ENCODE measurements at regions not wholly inside any gene's neighbourhood (a gene's known extent, or its start where the extent isn't known, plus 50 kb on each side); places are given as distances from the start of the nearest gene placed in this dataset.

DNA sequence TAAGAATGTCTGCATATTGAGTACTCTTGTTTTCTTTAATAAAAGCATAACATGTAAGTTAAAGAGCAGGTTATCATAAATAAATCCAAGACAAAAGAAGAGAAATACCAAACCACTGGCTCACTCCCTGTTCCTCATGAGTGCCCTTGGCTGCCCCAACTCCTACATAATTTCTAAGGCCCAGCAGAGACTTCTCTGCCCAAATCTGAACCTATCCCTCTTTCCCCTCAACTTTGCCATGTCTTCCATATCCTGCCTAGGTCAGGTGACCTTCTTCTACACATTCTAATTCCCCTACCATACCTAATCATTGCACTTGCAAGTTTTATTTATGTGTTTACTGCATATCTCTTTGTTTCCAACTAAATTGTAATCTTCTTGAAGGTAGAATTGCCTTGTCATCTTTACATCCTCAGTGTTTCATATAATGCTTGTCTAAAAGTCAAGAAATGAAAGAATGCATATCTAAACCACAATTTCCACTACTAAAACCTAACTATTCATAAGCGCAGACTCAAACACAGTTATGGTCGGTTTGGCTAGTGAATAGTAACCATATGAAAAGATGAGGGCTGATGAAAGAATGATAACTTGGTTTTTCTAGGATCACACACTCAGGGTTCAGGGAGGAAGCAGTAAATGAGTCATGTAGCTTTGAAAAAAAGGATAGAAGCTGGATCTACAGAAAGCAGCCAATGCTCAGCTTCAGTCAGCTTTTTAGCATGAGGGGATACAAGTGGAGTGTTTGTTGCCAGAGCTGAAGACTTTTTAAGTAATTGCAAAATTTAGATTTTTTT is 53.3 kb upstream of the EYA4 start:
- Histone ChIP-seq H3K4me1 (ENCODE audit: control insufficient read depth in 1 of 2, insufficient read depth in 2 of 2, low read length in 2 of 2) (no peaks in the 10 kb centered on the region), H3K9me3 (ENCODE audit: control insufficient read depth in 1 of 2, low read length in 2 of 2) (no peaks in the 10 kb centered on the region), H3K36me3 (ENCODE audit: control insufficient read depth in 1 of 2, insufficient read depth in 2 of 2, low read length in 2 of 2) (no peaks in the 10 kb centered on the region), H3K4me3 (ENCODE audit: low read depth in 1 of 2, low read length in 2 of 2) (no peak overlapping the region), H3K27me3 (ENCODE audit: low read depth, low read length) (no peaks in the 10 kb centered on the region), H3K27ac (ENCODE audit: low read length) (no peak overlapping the region)

DNA sequence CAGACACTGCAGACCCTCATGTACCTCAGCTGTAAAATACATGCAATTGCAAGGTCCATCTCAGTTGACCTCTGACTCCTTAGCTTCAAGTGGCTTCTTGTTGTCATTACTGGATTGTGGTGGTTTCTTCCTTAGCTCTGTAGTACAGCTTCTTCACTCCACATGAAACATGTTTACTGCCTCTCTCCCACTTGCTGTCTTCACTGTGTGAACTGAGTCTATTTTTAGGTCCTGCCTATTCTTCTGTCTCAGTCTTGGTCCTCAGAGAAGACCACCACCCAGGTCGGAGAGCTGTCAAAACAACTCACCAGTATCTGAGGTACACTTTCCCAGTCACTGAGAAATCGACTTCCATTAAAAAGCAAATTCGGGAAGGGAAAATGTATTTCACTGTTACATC is 50.2 kb upstream of the EYA4 start:
- H3K4me1 ChIP-seq (ENCODE audit: control insufficient read depth in 1 of 2, insufficient read depth in 2 of 2, low read length in 2 of 2) = no peaks in the 10 kb centered on the region
- H3K27me3 ChIP-seq (ENCODE audit: low read depth, low read length) = no peaks in the 10 kb centered on the region
- H3K27ac ChIP-seq (ENCODE audit: low read length) = no peak overlapping the region
- H3K36me3 ChIP-seq (ENCODE audit: control insufficient read depth in 1 of 2, insufficient read depth in 2 of 2, low read length in 2 of 2) = no peaks in the 10 kb centered on the region
- H3K9me3 ChIP-seq (ENCODE audit: control insufficient read depth in 1 of 2, low read length in 2 of 2) = no peaks in the 10 kb centered on the region
- no peak overlapping the region for H3K4me3 ChIP-seq (ENCODE audit: low read depth in 1 of 2, low read length in 2 of 2)

DNA sequence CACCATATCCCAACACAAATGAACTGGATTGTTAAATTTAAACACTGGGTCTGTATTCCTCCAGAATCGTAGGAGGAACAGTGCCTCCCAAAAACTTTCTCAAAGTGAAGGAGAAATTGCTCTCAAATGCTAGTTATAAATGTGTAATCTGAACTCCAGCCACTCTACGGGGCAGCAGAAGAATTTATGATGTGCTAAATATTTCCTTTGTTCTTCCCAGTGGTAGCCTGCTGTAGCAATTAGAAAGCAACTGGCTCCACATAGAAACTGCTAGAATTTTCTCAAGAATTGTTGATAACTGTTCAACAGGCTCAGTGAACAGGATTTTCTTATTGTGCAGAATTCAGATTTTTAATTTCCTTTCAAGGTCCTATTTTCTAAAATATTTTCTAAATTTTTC is 49.8 kb upstream of the EYA4 start:
- Histone ChIP-seq H3K27ac (ENCODE audit: low read length) (no peak overlapping the region), H3K36me3 (ENCODE audit: control insufficient read depth in 1 of 2, insufficient read depth in 2 of 2, low read length in 2 of 2) (no peaks in the 10 kb centered on the region), H3K27me3 (ENCODE audit: low read depth, low read length) (no peaks in the 10 kb centered on the region)

More for the DNA sequence above, 49.8 kb upstream of the EYA4 start:
- Histone ChIP-seq H3K4me1 (ENCODE audit: control insufficient read depth in 1 of 2, insufficient read depth in 2 of 2, low read length in 2 of 2) (no peaks in the 10 kb centered on the region), H3K4me3 (ENCODE audit: low read depth in 1 of 2, low read length in 2 of 2) (no peak overlapping the region), H3K9me3 (ENCODE audit: control insufficient read depth in 1 of 2, low read length in 2 of 2) (no peaks in the 10 kb centered on the region)

Measured in muscle layer of duodenum (tissue), 2 donors.